K562 (cell line): ENCODE measurements at regions not wholly inside any gene's neighbourhood (a gene's known extent, or its start where the extent isn't known, plus 50 kb on each side); places are given as distances from the start of the nearest gene placed in this dataset.

Experiments
- ATAC-seq: fragments of 200-7000 bp; cut with Tn5 transposase; 3 replicates; pipeline ENCODE4 v1.9.1; 2020; ENCODE audit warnings: moderate library complexity
- BruUV-seq: library from RNA; stranded (reverse); fragments of 400-500 nt; replicated peaks from 2 replicates; lab custom pipeline; 2021; lab: Mats Ljungman, UMichigan
- CTCF ChIA-PET: fragments of 300-600 bp; formaldehyde crosslinking; extraction: SDS; loops from one replicate; lab custom pipeline; 2021; ENCODE audit warnings: low intra/inter-chr PET ratio; lab: Yijun Ruan, JAX
- POLR2A ChIA-PET: fragments of 300-600, 350-650 bp; sonication (Branson Sonifier 250); formaldehyde crosslinking; extraction: SDS; loops from one replicate; lab custom pipeline; 2021; ENCODE audit warnings: antibody characterized with exemption, inconsistent platforms; lab: Yijun Ruan, JAX
- DNase-seq, 4 experiments: peaks; one replicate each; pipeline versions ENCODE4 v3.0.0 to v3.0.0-alpha.2; 2011 to 2018; ENCODE audit warnings: low spot score in 3 of 4, mixed read lengths in 3 of 4; ENCODE audit errors: extremely low read depth in 1 of 4
- FAIRE-seq: peaks from 2 replicates; lab custom pipeline; 2011; peaks lifted over from hg19 to GRCh38; lab: Jason Lieb, UNC
- H2AFZ ChIP-seq: 2 replicates; pipeline ENCODE4 v1.6.0; 2011; ENCODE audit warnings: low read depth, low read length, control low read depth, inconsistent platforms
- H3K27ac ChIP-seq: fragments of 200-600 bp; 3 replicates; pipeline ENCODE4 v1.8.0; 2011; ENCODE audit warnings: low read depth, mild to moderate bottlenecking, control low read depth, inconsistent platforms, low read length, moderate library complexity, mixed read lengths; ENCODE audit errors: extremely low read depth
- H3K27me3 ChIP-seq, 2 experiments: fragments of 300-600 bp in 1 of 2; 2 replicates in 1 of 2; 3 replicates in 1 of 2; pipeline versions ENCODE4 v1.6.0 to v1.8.0; 2011; ENCODE audit warnings: inconsistent platforms in 2 of 2, low read length in 2 of 2, mild to moderate bottlenecking in 1 of 2, mixed read lengths in 1 of 2, moderate library complexity in 1 of 2; ENCODE audit not compliant: control insufficient read depth in 2 of 2, insufficient read depth in 2 of 2
- H3K36me3 ChIP-seq: fragments of 300-600 bp; 3 replicates; pipeline ENCODE4 v1.8.0; 2011; ENCODE audit warnings: mild to moderate bottlenecking, low read length, inconsistent platforms; ENCODE audit not compliant: control insufficient read depth, insufficient read depth
- H3K4me1 ChIP-seq, 2 experiments: fragments of 200-600 bp in 1 of 2; replicated peaks in 1 of 2; 2 replicates in 1 of 2; 3 replicates in 1 of 2; pipeline versions ENCODE4 v1.5.1 to v1.8.0; 2011; ENCODE audit warnings: inconsistent platforms in 2 of 2, low read length in 2 of 2, mild to moderate bottlenecking in 1 of 2, mixed read lengths in 1 of 2, moderate library complexity in 1 of 2; ENCODE audit not compliant: control insufficient read depth in 2 of 2, insufficient read depth in 2 of 2
- H3K4me2 ChIP-seq: 2 replicates; pipeline ENCODE4 v1.6.1; 2011; ENCODE audit warnings: low read length, control low read depth, inconsistent platforms, mixed read lengths; ENCODE audit not compliant: insufficient read depth
- H3K4me3 ChIP-seq: fragments of 200-600 bp; sonication (generic), shearing (Covaris generic); 2 replicates; pipeline ENCODE4 v1.5.1; 2016; ENCODE audit warnings: control low read depth, inconsistent platforms
- H3K79me2 ChIP-seq: fragments of 200-600 bp; 3 replicates; pipeline ENCODE4 v1.8.0; 2011; ENCODE audit warnings: low read length, inconsistent platforms; ENCODE audit not compliant: control insufficient read depth, insufficient read depth
- H3K9ac ChIP-seq, 2 experiments: 2 replicates each; pipeline versions ENCODE4 v1.6.0 to v1.6.1; 2011; ENCODE audit warnings: low read depth in 2 of 2, low read length in 2 of 2, control low read depth in 1 of 2, inconsistent platforms in 1 of 2, mild to moderate bottlenecking in 1 of 2, mixed read lengths in 1 of 2; ENCODE audit not compliant: insufficient read depth in 1 of 2
- H3K9me1 ChIP-seq: one replicate; pipeline ENCODE4 v1.6.0; 2011; ENCODE audit warnings: inconsistent platforms, mild to moderate bottlenecking, low read length, moderate library complexity; ENCODE audit not compliant: control insufficient read depth, insufficient read depth
- H3K9me3 ChIP-seq: replicated peaks from 2 replicates; pipeline ENCODE4 v1.5.1; 2011; ENCODE audit warnings: low read depth, low read length, inconsistent platforms; ENCODE audit not compliant: control insufficient read depth, insufficient read depth
- H4K20me1 ChIP-seq: replicated peaks from 2 replicates; pipeline ENCODE4 v1.6.1; 2011; ENCODE audit warnings: low read length, inconsistent platforms, mixed read lengths; ENCODE audit not compliant: control insufficient read depth, insufficient read depth
- CCNT2 ChIP-seq: IDR thresholded peaks from 2 replicates; pipeline ENCODE4 v1.6.1; 2011; ENCODE audit warnings: borderline replicate concordance, low read depth, mild to moderate bottlenecking, moderate library complexity, mixed read lengths, low read length; ENCODE audit not compliant: insufficient read length; ENCODE audit errors: extremely low read depth
- FIP1L1 ChIP-seq: fragments of 200-400 bp; formaldehyde crosslinking; IDR thresholded peaks from 2 replicates; pipeline ENCODE4 v1.6.1; 2018; ENCODE audit warnings: mild to moderate bottlenecking, low read depth, low read length; ENCODE audit not compliant: poor library complexity, severe bottlenecking
- IRF2 ChIP-seq: sonication (generic); formaldehyde crosslinking; IDR thresholded peaks from 2 replicates; pipeline ENCODE4 v1.8.1; 2022; ENCODE audit warnings: mild to moderate bottlenecking, missing genetic modification reagents
- NONO ChIP-seq, 2 experiments: fragments of 200-400 bp in 1 of 2; fragments of 450-650 bp in 1 of 2; formaldehyde crosslinking in 1 of 2; IDR thresholded peaks; 2 replicates each; pipeline ENCODE4 v1.6.1; 2017; ENCODE audit warnings: low read depth in 2 of 2, mild to moderate bottlenecking in 2 of 2, moderate library complexity in 2 of 2, low read length in 1 of 2
- PPARD ChIP-seq: fragments of 250-450 bp; sonication (Bioruptor Pico); IDR thresholded peaks from 2 replicates; pipeline ENCODE4 v1.8.0; 2022; ENCODE audit warnings: inconsistent platforms, mild to moderate bottlenecking, moderate library complexity
- SIN3B ChIP-seq: fragments of 450-650 bp; IDR thresholded peaks from 2 replicates; pipeline ENCODE4 v1.6.1; 2017; ENCODE audit warnings: low read depth, mild to moderate bottlenecking, moderate library complexity
- SMAD1 ChIP-seq: fragments of 150-350 bp; IDR thresholded peaks from 2 replicates; pipeline ENCODE4 v1.6.1; 2014; ENCODE audit warnings: low read length, low read depth; ENCODE audit not compliant: partially characterized antibody
- USF2 ChIP-seq: sonication (generic); formaldehyde crosslinking; IDR thresholded peaks from 2 replicates; pipeline ENCODE4 v1.5.0; 2020; ENCODE audit warnings: missing genetic modification reagents
- XRCC4 ChIP-seq: IDR thresholded peaks from one replicate; pipeline ENCODE4 v1.6.1; 2011; ENCODE audit not compliant: insufficient read depth, insufficient read length; ENCODE audit errors: extremely low read depth
- ZBTB2 ChIP-seq: fragments of 450-650 bp; IDR thresholded peaks from 2 replicates; pipeline ENCODE4 v1.6.1; 2016; ENCODE audit warnings: antibody characterized with exemption
- ZNF143 ChIP-seq: sonication (generic); formaldehyde crosslinking; IDR thresholded peaks from 2 replicates; pipeline ENCODE4 v1.9.0; 2022; ENCODE audit warnings: mild to moderate bottlenecking, missing genetic modification reagents
- WGBS: fragments of 100-300 bp; shearing (Covaris generic); methylation state at CpG from one replicate; pipeline ENCODE4 v1.1.6; 2016; ENCODE audit warnings: low coverage, mixed read lengths; ENCODE audit not compliant: insufficient coverage; ENCODE audit errors: missing lambda C conversion rate; 5-methylcytosine and 5-hydroxymethylcytosine counted together
- in situ Hi-C: fragments of 300-500 bp; cut with MboI; formaldehyde crosslinking; loops from 4 replicates; pipeline ENCODE4 v1.15.0; 2018; ENCODE audit warnings: inconsistent platforms, mixed read lengths
- intact Hi-C: fragments of 100-400 bp; cut with micrococcal nuclease; formaldehyde crosslinking; loops from 2 replicates; pipeline ENCODE4 v1.14.2; 2022
- TF ChIP-seq, protein P1 (sequence below), 2 experiments: fragments of 200-800 bp in 1 of 2; sonication (Bioruptor generic) in 1 of 2; sonication (generic) in 1 of 2; formaldehyde crosslinking in 1 of 2; IDR thresholded peaks in 1 of 2; conservative IDR thresholded peaks in 1 of 2; 2 replicates each; pipeline versions ENCODE4 v1.5.0 to v1.6.1; 2016 to 2020; ENCODE audit warnings: missing compliant biosample characterization in 1 of 2, missing genetic modification characterization in 1 of 2, missing genetic modification reagents in 1 of 2
- TF ChIP-seq, protein P2 (sequence below): sonication (generic); formaldehyde crosslinking; IDR thresholded peaks from 2 replicates; pipeline ENCODE4 v1.8.0; 2022; ENCODE audit warnings: missing genetic modification reagents, mild to moderate bottlenecking, moderate library complexity, borderline replicate concordance

- ChIA-PET POLR2A (interaction anchor here (0.6 to 1.1 kb wide), 2 partner anchors 14 to 33 kb away, joined by 3 read pairs; no protein-coding TSS in a partner anchor), CTCF (no interaction called here)
- Histone ChIP-seq H3K9me3 (no peaks in the 10 kb centered on the region), H2AFZ (no peak overlapping the region), H3K4me3 (no peak overlapping the region), H3K36me3 (no peaks in the 10 kb centered on the region), H3K27me3 (peaks cover 0 to 8% of the 10 kb centered on the region in 2 experiments; a peak in 2 of 5 replicates), H3K9ac (no peak overlapping the region), H3K79me2 (no peaks in the 10 kb centered on the region), H3K9me1 (no peaks in the 10 kb centered on the region), H3K4me2 (no peak overlapping the region), H4K20me1 (no peaks in the 10 kb centered on the region), H3K4me1 (no peaks in the 10 kb centered on the region), H3K27ac (no peak overlapping the region)
- in situ Hi-C loops, result no loop called here
- DNase-seq, result no peak
- ATAC-seq, result no peak
- intact Hi-C loops, result no loop called here
- FAIRE-seq, result no peak
- no TSS peak for BruUV-seq
- TF ChIP-seq XRCC4 (no peak), IRF2 (CRISPR knock-in tag) (no peak), ZBTB2 (no peak), SIN3B (no peak), PPARD (CRISPR knock-in tag) (no peak), CCNT2 (no peak), SMAD1 (no peak), USF2 (CRISPR knock-in tag) (no peak), ZNF143 (CRISPR knock-in tag) (no peak), FIP1L1 (no peak), NONO (IDR thresholded peaks at IDR 0.05; ENCODE audit: low read depth in 2 of 2, low read length in 1 of 2) (no peak)
- TF ChIP-seq, protein P1, sequence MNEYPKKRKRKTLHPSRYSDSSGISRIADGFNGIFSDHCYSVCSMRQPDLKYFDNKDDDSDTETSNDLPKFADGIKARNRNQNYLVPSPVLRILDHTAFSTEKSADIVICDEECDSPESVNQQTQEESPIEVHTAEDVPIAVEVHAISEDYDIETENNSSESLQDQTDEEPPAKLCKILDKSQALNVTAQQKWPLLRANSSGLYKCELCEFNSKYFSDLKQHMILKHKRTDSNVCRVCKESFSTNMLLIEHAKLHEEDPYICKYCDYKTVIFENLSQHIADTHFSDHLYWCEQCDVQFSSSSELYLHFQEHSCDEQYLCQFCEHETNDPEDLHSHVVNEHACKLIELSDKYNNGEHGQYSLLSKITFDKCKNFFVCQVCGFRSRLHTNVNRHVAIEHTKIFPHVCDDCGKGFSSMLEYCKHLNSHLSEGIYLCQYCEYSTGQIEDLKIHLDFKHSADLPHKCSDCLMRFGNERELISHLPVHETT (CRISPR knock-in tag; conservative IDR thresholded peaks at IDR 0.05 in 1 of 2, IDR thresholded peaks at IDR 0.05 in 1 of 2), result no peak
- TF ChIP-seq, protein P2, sequence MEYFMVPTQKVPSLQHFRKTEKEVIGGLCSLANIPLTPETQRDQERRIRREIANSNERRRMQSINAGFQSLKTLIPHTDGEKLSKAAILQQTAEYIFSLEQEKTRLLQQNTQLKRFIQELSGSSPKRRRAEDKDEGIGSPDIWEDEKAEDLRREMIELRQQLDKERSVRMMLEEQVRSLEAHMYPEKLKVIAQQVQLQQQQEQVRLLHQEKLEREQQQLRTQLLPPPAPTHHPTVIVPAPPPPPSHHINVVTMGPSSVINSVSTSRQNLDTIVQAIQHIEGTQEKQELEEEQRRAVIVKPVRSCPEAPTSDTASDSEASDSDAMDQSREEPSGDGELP (CRISPR knock-in tag), result no peak
- WGBS, result 0% methylated on average over 6 of the region's 6 CpGs
Observed at GRCh38 chr3:182516597-182517336, 276.5 kb upstream of the ATP11B start.
